HG02642 (cell line): ENCODE measurements at regions not wholly inside any gene's neighbourhood (a gene's known extent, or its start where the extent isn't known, plus 50 kb on each side); places are given as distances from the start of the nearest gene placed in this dataset.

ENCODE experiments used
- ATAC-seq: cut with Tn5 transposase; IDR thresholded peaks from one replicate; pipeline ENCODE4 v1.9.1; 2021; ENCODE audit warnings: mild to moderate bottlenecking; ENCODE audit not compliant: unreplicated experiment, poor library complexity

- no peak for ATAC-seq
Measured at GRCh38 chr5:32981061-32981460, 269.9 kb downstream of the NPR3 start.

GRCh38 chr5:32984851-32985610, 273.9 kb downstream of the NPR3 start:
- no peak for ATAC-seq

- no peak for ATAC-seq
Measured at GRCh38 chr5:32989815-32990214, 278.7 kb downstream of the NPR3 start.

- ATAC-seq, result no peak
Measured at GRCh38 chr5:32990593-32991420, 279.7 kb downstream of the NPR3 start.

GRCh38 chr5:32991421-32991815, 280.3 kb downstream of the NPR3 start:
- ATAC-seq, result no peak

GRCh38 chr5:32996336-32996735, 285.2 kb downstream of the NPR3 start:
- ATAC-seq, result no peak

- no peak for ATAC-seq
Measured at GRCh38 chr5:33008751-33009418, 297.8 kb downstream of the NPR3 start.

GRCh38 chr5:33010846-33011245, 299.7 kb downstream of the NPR3 start:
- ATAC-seq, result no peak

- no peak for ATAC-seq
Measured at GRCh38 chr5:33011801-33012200, 300.7 kb downstream of the NPR3 start.

- ATAC-seq, result no peak
Measured at GRCh38 chr5:33023649-33024048, 312.5 kb downstream of the NPR3 start.

- ATAC-seq, result no peak
Measured at GRCh38 chr5:33032271-33033070, 321.4 kb downstream of the NPR3 start.

GRCh38 chr5:33033516-33033915, 322.4 kb downstream of the NPR3 start:
- no peak for ATAC-seq

- ATAC-seq, result no peak
Measured at GRCh38 chr5:33034777-33035176, 323.7 kb downstream of the NPR3 start.

GRCh38 chr5:33035851-33036527, 324.9 kb downstream of the NPR3 start:
- no peak for ATAC-seq

- ATAC-seq, result no peak
Measured at GRCh38 chr5:33037076-33037475, 326.0 kb downstream of the NPR3 start.

- no peak for ATAC-seq
Measured at GRCh38 chr5:33041586-33041985, 330.5 kb downstream of the NPR3 start.

GRCh38 chr5:33043343-33043997, 332.3 kb downstream of the NPR3 start:
- no peak for ATAC-seq

GRCh38 chr5:33046091-33046490, 335.0 kb downstream of the NPR3 start:
- no peak for ATAC-seq

GRCh38 chr5:33048315-33048714, 337.2 kb downstream of the NPR3 start:
- ATAC-seq, result no peak
